HepG2 (cell line): ENCODE measurements at regions not wholly inside any gene's neighbourhood (a gene's known extent, or its start where the extent isn't known, plus 50 kb on each side); places are given as distances from the start of the nearest gene placed in this dataset.

ENCODE experiments used
- ATAC-seq: fragments of 200-7000 bp; cut with Tn5 transposase; 3 replicates; pipeline ENCODE4 v1.9.1; 2020; ENCODE audit warnings: mild to moderate bottlenecking, moderate library complexity
- BruUV-seq: library from RNA; stranded (reverse); fragments of 400-500 nt; replicated peaks from 2 replicates; lab custom pipeline; 2021; lab: Mats Ljungman, UMichigan
- CTCF ChIA-PET: fragments of 300-600 bp; formaldehyde crosslinking; extraction: SDS; loops from one replicate; lab custom pipeline; 2021; ENCODE audit warnings: low total read pairs, inconsistent platforms, low intra/inter-chr PET ratio; lab: Yijun Ruan, JAX
- POLR2A ChIA-PET: fragments of 350-600 bp; sonication (Branson Sonifier 250); formaldehyde crosslinking; loops from one replicate; lab custom pipeline; 2020; ENCODE audit warnings: antibody characterized with exemption, inconsistent platforms; lab: Yijun Ruan, JAX
- DNase-seq: peaks from one replicate; pipeline ENCODE4 v3.0.0-alpha.2; 2015; ENCODE audit warnings: low spot score
- FAIRE-seq: peaks from 3 replicates; lab custom pipeline; 2011; peaks lifted over from hg19 to GRCh38; lab: Jason Lieb, UNC
- H2AFZ ChIP-seq: one replicate; pipeline ENCODE4 v1.6.1; 2011; ENCODE audit warnings: low read length, inconsistent platforms
- H3K27ac ChIP-seq: fragments of 300-600 bp; 3 replicates; pipeline ENCODE4 v1.8.0; 2011; ENCODE audit warnings: mixed run types, mild to moderate bottlenecking, mixed read lengths, low read length, inconsistent platforms; ENCODE audit not compliant: insufficient read depth; ENCODE audit errors: extremely low read length
- H3K27me3 ChIP-seq, 2 experiments: fragments of 200-600 bp in 1 of 2; 2 replicates in 1 of 2; 3 replicates in 1 of 2; pipeline versions ENCODE4 v1.6.0 to v1.8.0; 2011; ENCODE audit warnings: low read length in 2 of 2, mild to moderate bottlenecking in 2 of 2, moderate library complexity in 2 of 2, inconsistent platforms in 1 of 2; ENCODE audit not compliant: insufficient read depth in 2 of 2, control insufficient read depth in 1 of 2
- H3K36me3 ChIP-seq, 2 experiments: fragments of 200-600 bp in 1 of 2; replicated peaks in 1 of 2; 2 replicates in 1 of 2; 3 replicates in 1 of 2; pipeline versions ENCODE4 v1.5.1 to v1.8.0; 2011; ENCODE audit warnings: low read length in 2 of 2, inconsistent platforms in 1 of 2; ENCODE audit not compliant: insufficient read depth in 2 of 2, control insufficient read depth in 1 of 2
- H3K4me1 ChIP-seq: 2 replicates; pipeline ENCODE4 v1.5.1; 2012; ENCODE audit warnings: low read length, inconsistent platforms; ENCODE audit not compliant: insufficient read depth
- H3K4me2 ChIP-seq: 2 replicates; pipeline ENCODE4 v1.6.0; 2011; ENCODE audit warnings: low read depth, low read length, inconsistent platforms
- H3K4me3 ChIP-seq, 3 experiments: fragments of 200-600 bp in 1 of 3; sonication (generic), shearing (Covaris generic) in 1 of 3; replicated peaks in 1 of 3; 2 replicates each; pipeline ENCODE4 v1.5.1; 2011 to 2016; ENCODE audit warnings: low read length in 3 of 3, inconsistent platforms in 2 of 3, low read depth in 2 of 3, mild to moderate bottlenecking in 2 of 3, control low read depth in 1 of 3, mixed read lengths in 1 of 3; ENCODE audit not compliant: insufficient read depth in 1 of 3
- H3K79me2 ChIP-seq: one replicate; pipeline ENCODE4 v1.6.1; 2011; ENCODE audit warnings: low read length, inconsistent platforms; ENCODE audit not compliant: insufficient read depth
- H3K9ac ChIP-seq: 2 replicates; pipeline ENCODE4 v1.6.0; 2011; ENCODE audit warnings: mild to moderate bottlenecking, low read depth, low read length, inconsistent platforms; ENCODE audit not compliant: insufficient read depth
- H3K9me3 ChIP-seq: 2 replicates; pipeline ENCODE4 v1.5.1; 2012; ENCODE audit warnings: mild to moderate bottlenecking, low read length
- H4K20me1 ChIP-seq: 2 replicates; pipeline ENCODE4 v1.6.0; 2011; ENCODE audit warnings: inconsistent platforms, mild to moderate bottlenecking, low read length, moderate library complexity; ENCODE audit not compliant: insufficient read depth
- GPN1 ChIP-seq: sonication (generic); formaldehyde crosslinking; IDR thresholded peaks from 2 replicates; pipeline ENCODE4 v1.5.1; 2020; ENCODE audit warnings: missing genetic modification reagents, borderline replicate concordance
- HBP1 ChIP-seq: IDR thresholded peaks from 2 replicates; pipeline ENCODE4 v1.6.1; 2016; ENCODE audit warnings: low read depth, control low read depth
- MXD3 ChIP-seq: IDR thresholded peaks from 2 replicates; pipeline ENCODE4 v1.6.1; 2016; ENCODE audit warnings: mild to moderate bottlenecking, missing biosample characterization, missing genetic modification reagents
- NONO ChIP-seq, 2 experiments: fragments of 450-650 bp in 1 of 2; sonication (generic) in 1 of 2; formaldehyde crosslinking in 1 of 2; IDR thresholded peaks in 1 of 2; conservative IDR thresholded peaks in 1 of 2; 2 replicates each; pipeline versions ENCODE4 v1.6.1 to v1.8.0; 2017 to 2022; ENCODE audit warnings: mild to moderate bottlenecking in 1 of 2, missing genetic modification reagents in 1 of 2, moderate library complexity in 1 of 2
- POLR2AphosphoS2 ChIP-seq: IDR thresholded peaks from 2 replicates; pipeline ENCODE4 v1.6.1; 2011; ENCODE audit warnings: low read depth, low read length, improper control_type of control experiment
- RBFOX2 ChIP-seq: fragments of 200-400 bp; formaldehyde crosslinking; IDR thresholded peaks from 2 replicates; pipeline ENCODE4 v1.6.1; 2017; ENCODE audit warnings: low read depth, mild to moderate bottlenecking, low read length
- RNF2 ChIP-seq: fragments of 450-650 bp; conservative IDR thresholded peaks from 2 replicates; pipeline ENCODE4 v1.6.1; 2016; ENCODE audit warnings: low read depth
- SAFB2 ChIP-seq: sonication (generic); formaldehyde crosslinking; IDR thresholded peaks from 2 replicates; pipeline ENCODE4 v1.5.1; 2020; ENCODE audit warnings: missing genetic modification reagents, low read depth, mild to moderate bottlenecking, borderline replicate concordance
- SALL1 ChIP-seq: sonication (generic); formaldehyde crosslinking; IDR thresholded peaks from 2 replicates; pipeline ENCODE4 v1.8.0; 2022; ENCODE audit warnings: mild to moderate bottlenecking, missing genetic modification reagents
- SRSF9 ChIP-seq: fragments of 200-400 bp; formaldehyde crosslinking; IDR thresholded peaks from 2 replicates; pipeline ENCODE4 v1.6.1; 2018; ENCODE audit warnings: borderline replicate concordance, mild to moderate bottlenecking, low read depth, low read length; ENCODE audit not compliant: insufficient read depth, poor library complexity, severe bottlenecking
- THAP11 ChIP-seq: IDR thresholded peaks from 2 replicates; pipeline ENCODE4 v1.6.1; 2016; ENCODE audit warnings: missing biosample characterization, missing genetic modification reagents
- ZNF496 ChIP-seq: sonication (generic); formaldehyde crosslinking; IDR thresholded peaks from 2 replicates; pipeline ENCODE4 v1.8.1; 2023; ENCODE audit warnings: mild to moderate bottlenecking, moderate library complexity, missing genetic modification reagents; ENCODE audit not compliant: insufficient replicate concordance
- ZNF563 ChIP-seq: sonication (generic); formaldehyde crosslinking; IDR thresholded peaks from 2 replicates; pipeline ENCODE4 v1.8.0; 2022; ENCODE audit warnings: mild to moderate bottlenecking, moderate library complexity, missing genetic modification reagents
- ZNF605 ChIP-seq: sonication (generic); formaldehyde crosslinking; IDR thresholded peaks from 2 replicates; pipeline ENCODE4 v1.8.0; 2022; ENCODE audit warnings: mild to moderate bottlenecking, missing genetic modification reagents
- ZNF788 ChIP-seq: sonication (generic); formaldehyde crosslinking; IDR thresholded peaks from 2 replicates; pipeline ENCODE4 v1.5.0; 2020; ENCODE audit warnings: mild to moderate bottlenecking, missing genetic modification reagents, borderline replicate concordance
- ZUFSP ChIP-seq: sonication (generic); formaldehyde crosslinking; IDR thresholded peaks from 2 replicates; pipeline ENCODE4 v1.9.0; 2021; ENCODE audit warnings: missing genetic modification reagents, mild to moderate bottlenecking, borderline replicate concordance
- WGBS: methylation state at CpG from one replicate; pipeline ENCODE4 v1.1.6; 2017; ENCODE audit warnings: low lambda C conversion rate; 5-methylcytosine and 5-hydroxymethylcytosine counted together
- in situ Hi-C: cut with HindIII; loops from 2 replicates; pipeline ENCODE4 v1.10.0; 2017; ENCODE audit warnings: low pct_unique_long_range_greater_than_20kb; ENCODE audit not compliant: extremely low pct_ligation_motif_present
- intact Hi-C: fragments of 100-400 bp; cut with micrococcal nuclease; formaldehyde crosslinking; loops from one replicate; pipeline ENCODE4 v1.10.0; 2022; ENCODE audit not compliant: unreplicated experiment
- TF ChIP-seq, protein P1 (sequence below): sonication (generic); formaldehyde crosslinking; IDR thresholded peaks from 2 replicates; pipeline ENCODE4 v1.5.1; 2020; ENCODE audit warnings: missing genetic modification reagents, mild to moderate bottlenecking, borderline replicate concordance

DNA sequence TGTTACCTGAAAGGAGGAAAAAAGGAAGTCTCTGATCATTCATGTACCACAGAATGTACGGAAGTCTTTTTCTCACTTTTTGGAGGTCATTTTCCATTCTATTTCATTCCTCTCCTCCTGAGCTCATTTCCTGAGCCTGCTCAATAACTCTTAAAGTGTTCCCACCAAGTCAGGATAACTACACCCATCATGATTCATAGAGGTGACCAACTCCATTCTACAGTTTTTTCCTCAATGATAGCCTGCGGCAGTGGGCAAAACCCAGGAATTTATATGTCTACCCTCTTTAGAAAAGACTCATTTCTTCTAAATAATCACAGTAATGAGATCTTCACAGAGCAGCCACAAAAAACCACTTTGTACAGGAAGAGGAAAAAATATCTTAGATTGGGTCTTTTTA, 372.5 kb downstream of the RBM43 start:
- no peak for TF ChIP-seq RNF2
- no peak for TF ChIP-seq ZNF563 (CRISPR knock-in tag)
- TF ChIP-seq, protein P1, sequence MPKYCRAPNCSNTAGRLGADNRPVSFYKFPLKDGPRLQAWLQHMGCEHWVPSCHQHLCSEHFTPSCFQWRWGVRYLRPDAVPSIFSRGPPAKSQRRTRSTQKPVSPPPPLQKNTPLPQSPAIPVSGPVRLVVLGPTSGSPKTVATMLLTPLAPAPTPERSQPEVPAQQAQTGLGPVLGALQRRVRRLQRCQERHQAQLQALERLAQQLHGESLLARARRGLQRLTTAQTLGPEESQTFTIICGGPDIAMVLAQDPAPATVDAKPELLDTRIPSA (CRISPR knock-in tag) = no peak
- TF ChIP-seq GPN1 (CRISPR knock-in tag) = no peak
- TF ChIP-seq ZNF788 (CRISPR knock-in tag) = no peak
- TF ChIP-seq SAFB2 (CRISPR knock-in tag) = no peak
- TF ChIP-seq ZNF605 (CRISPR knock-in tag) = no peak
- TF ChIP-seq NONO (IDR thresholded peaks at IDR 0.05) = no peak
- TF ChIP-seq NONO (CRISPR knock-in tag; conservative IDR thresholded peaks at IDR 0.05) = no peak
- no peak for TF ChIP-seq HBP1
- TF ChIP-seq MXD3 (CRISPR knock-in tag) = no peak
- no peak for TF ChIP-seq POLR2AphosphoS2
- no peak for TF ChIP-seq THAP11 (CRISPR knock-in tag)
- no peak for TF ChIP-seq ZUFSP
- no peak for TF ChIP-seq ZNF496 (CRISPR knock-in tag)
- TF ChIP-seq SALL1 (CRISPR knock-in tag) = no peak
- no peak for TF ChIP-seq RBFOX2
- TF ChIP-seq SRSF9 = no peak
- no peak overlapping the region for H2AFZ ChIP-seq
- H4K20me1 ChIP-seq = no peaks in the 10 kb centered on the region
- ATAC-seq = no peak
- H3K9ac ChIP-seq = no peak overlapping the region
- no peak for FAIRE-seq
- no peak overlapping the region for H3K4me3 ChIP-seq
- ChIA-PET CTCF (no interaction called here), POLR2A (no interaction called here)
- intact Hi-C loops (no loop called here), in situ Hi-C loops (no loop called here)
- H3K9me3 ChIP-seq = no peaks in the 10 kb centered on the region
- no TSS peak for BruUV-seq
- H3K36me3 ChIP-seq = no peaks in the 10 kb centered on the region
- no peak overlapping the region for H3K4me2 ChIP-seq
- no peak for DNase-seq
- no peaks in the 10 kb centered on the region for H3K4me1 ChIP-seq
- no peak overlapping the region for H3K27ac ChIP-seq
- no peaks in the 10 kb centered on the region for H3K79me2 ChIP-seq
- no peaks in the 10 kb centered on the region for H3K27me3 ChIP-seq
- 49% methylated on average over 2 of the region's 2 CpGs for WGBS
